Fibroblast of gingiva (primary cell): ENCODE measurements at regions not wholly inside any gene's neighbourhood (a gene's known extent, or its start where the extent isn't known, plus 50 kb on each side); places are given as distances from the start of the nearest gene placed in this dataset.

Source experiments
- DNase-seq: peaks from one replicate; pipeline ENCODE4 v3.0.0-alpha.2; 2011; ENCODE audit warnings: low read depth

DNA sequence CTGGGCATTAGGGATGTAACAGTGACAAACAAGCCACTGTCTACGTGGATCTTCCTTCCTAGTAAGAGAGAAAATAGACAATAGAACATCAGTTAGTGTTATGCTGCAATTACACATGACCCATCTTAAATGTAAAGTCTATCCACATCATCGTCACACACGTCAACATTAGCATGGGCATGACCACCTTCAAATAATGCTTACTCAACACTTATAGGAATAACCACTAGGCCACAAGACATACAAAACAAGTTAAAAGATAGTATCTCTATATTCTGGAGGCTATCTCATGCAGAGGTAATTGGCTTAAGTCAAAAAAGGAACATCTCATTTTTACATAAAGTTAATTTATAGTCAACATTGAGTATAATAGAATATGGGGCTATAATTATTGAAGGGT lies 156.5 kb downstream of the MOXD1 start:
- no peak for DNase-seq

DNA sequence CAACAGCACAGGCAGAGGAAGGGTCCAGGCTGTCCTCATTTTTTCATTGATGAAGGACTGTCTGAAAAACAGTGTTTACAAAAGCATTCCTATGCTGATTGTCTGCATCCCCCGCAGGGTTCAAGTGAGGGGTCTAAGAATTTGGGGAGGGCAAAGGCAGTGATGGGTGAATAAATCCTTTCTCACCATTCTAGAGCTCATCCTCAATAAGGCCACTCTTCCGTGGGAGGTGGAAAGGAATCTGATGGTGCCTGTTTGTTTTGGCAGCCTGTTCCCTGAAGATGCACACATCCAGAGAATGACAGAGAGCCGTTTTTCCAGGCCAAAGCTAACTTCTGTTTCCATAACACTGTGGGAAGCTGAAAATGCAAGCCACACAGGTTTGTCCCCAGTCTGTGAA lies 164.5 kb downstream of the MOXD1 start:
- peak; percentile 11 for DNase-seq

DNA sequence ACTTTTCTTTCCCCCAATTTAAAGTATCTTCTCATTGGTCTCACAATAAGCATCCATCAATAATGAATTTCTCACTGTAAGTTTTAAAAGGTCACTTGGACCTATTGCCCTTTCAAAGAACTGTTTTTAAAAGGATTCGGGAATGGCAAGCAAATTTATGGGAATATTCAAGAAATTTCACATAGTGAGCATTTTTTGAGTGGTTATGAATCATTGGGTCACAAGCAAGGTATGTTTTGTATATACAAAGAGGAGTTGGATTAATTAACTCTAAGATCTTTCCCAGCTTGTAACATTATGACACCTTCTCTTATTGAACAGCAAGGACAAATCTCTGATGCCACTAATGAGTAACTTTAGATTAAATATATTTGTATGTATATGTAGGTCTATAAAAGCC lies 165.0 kb downstream of the MOXD1 start:
- no peak for DNase-seq

DNA sequence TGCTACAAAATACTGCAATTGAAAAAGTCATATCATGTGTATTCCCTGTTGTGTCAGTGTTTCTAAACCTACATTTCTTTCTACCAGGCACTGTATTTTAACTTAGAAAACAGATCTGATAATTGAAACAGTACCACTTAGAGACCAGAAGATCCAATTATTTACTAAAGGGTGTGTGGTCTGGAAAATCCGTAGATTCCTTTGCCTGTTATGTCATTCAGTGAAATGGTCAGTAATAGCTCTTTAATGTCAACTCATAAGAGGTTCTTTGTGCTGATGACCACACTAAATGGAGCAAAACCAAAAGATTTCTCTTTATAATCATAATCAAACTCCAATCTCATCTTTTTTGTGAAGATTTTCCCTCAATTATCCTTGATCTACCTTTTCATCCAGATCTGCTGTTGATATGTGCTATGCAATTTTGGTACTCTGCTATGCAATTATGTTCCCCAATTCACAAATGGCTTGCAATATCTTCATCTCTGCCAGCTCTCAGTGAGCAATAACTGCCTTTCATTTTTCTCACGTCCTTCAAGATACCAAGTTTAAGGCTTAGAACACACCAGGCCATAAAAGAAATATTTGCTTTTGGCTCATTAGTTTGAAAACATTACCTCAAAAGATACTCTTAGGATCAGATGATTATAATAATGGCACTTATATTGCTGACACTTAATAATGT lies 165.5 kb downstream of the MOXD1 start:
- no peak for DNase-seq

DNA sequence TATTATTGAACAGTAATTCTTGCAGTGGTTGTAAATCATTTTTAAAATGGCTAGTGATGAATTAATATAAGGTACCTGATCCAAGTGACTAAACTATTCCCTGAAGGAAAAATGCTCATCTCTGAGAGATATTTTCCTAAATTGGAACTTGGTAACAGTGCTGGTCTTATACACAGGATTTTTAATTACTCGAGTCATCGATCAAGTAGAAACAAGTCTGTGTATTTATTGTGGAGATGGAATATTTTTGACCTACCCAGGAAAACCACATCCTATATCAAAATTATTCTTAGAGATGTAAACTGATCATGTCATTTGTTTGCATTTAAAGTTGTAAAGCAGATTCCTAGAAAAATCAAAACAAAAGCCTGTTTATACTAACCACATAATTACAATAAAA lies 166.9 kb downstream of the MOXD1 start:
- no peak for DNase-seq

DNA sequence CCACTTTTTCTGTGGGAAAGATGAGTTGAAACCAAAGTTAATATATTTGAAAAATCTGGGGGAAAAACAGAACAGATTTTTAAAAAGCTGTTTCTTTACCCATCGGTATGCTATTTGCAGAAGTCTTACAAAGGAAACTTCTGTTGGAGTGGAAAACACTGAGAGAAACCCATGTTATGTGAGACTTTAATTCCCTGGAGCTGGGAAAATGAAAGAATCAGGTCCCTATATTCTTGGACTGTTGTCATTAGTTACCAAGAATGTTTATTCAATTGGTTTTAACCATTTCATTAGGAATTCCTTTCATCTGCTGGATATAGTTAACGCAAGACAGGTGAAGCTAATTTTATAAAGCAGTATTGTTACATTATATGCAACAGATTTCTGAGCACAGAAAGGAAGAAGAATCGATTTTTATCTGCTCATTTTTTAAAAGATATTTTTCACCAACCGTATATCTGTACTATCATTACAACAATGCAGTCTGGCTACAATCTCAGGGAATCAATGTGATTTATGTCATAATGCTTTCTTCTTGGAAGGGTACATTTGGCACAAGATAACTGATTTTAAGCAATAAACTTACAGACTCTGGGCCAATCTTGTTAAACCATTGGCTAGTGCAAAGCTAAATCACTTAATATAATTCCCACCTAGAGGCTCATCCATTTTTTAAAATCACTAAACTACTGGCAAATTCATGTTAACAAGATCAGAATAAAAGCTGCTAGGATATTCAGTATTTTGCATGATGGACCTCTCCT lies 170.0 kb downstream of the MOXD1 start:
- no peak for DNase-seq

DNA sequence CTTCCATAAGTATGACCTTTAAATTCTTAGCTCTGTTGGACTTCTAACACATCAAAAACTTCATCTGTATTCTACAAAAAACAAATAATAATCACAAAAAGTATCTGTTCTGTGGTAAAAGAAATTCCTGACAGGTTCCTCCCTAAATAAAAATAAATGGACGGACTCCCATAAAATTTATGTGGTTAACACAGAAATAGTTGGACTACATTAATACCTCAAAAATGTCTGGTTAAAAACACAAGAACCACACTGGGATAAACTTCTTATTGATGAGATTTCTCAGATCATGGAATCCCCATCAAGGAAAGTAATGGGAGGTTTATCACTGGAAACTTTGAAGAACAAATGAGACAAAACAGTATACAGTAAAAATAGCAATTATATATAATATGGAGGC lies 172.4 kb downstream of the MOXD1 start:
- DNase-seq, result no peak

DNA sequence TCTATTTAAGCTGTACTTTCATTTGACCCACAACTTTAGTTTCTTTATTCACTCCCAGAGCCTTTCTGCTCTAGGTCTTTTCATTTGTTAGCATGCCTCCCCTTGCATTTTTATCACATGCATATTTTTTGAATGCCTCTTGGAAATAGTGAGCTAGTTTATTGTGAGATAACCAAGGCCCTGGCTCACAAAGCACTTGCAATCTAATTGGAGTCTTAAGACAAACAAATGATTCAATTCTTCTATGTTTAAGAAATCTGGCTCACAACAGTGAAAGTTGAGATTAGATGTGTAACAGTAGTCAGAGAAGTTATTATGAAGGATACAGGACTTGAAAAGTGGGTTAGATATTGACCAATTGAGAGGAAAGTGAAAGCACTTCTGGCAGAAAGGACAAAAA lies 173.4 kb downstream of the MOXD1 start:
- peak; percentile 78 for DNase-seq

DNA sequence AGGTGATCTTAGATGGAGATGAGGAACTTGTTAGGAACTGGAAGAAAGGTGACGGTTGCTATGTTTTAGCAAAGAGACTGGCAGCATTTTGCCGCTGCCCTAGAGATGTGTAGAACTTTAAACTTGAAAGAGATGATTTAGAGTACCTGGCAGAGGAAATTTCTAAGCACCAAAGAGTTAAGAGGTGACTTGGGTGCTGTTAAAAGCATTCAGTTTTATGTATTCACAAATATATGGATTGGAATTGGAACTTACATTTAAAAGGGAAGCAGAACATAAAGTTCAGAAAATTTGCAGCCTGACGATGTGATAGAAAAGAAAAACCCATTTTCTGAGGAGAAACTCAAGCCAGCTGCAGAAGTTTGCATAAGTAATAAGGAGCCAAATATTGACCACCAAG lies 176.3 kb downstream of the MOXD1 start:
- DNase-seq, result no peak

DNA sequence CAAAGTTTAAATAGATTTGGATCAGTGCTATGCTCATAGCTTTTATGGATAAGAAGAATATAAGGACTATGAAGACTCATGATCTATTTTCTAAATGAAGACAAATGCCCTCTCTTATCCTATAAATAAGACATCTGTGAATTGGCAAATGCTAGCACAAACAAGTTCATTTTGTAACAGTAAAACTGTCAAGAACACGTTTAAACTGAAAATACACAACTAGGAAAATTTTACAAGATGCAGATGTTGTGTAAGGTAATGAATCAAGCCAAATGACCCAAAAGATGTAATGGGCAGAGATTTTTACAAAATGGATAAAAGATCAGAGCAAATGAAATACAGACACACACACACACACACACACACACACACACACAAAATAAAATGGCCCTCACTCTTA lies 180.5 kb downstream of the MOXD1 start:
- DNase-seq, result no peak

DNA sequence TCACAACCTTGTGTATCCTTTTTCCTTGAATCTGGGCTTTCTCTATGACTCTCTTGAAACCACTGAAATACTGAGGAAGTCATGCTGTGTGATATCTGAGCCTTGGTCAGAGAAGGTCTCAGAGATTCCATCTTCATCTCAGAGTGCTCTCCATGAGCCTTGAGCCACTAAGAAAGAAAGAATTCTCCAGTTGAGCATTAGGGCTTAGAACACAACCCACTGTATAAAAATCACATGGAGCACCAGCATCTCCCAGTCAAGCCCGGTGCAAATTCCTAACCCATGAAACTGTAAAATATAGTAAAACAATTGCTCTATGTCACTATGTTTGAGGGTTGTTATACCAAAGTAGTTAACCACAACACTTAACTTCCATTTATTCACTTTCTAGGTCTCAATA lies 181.4 kb downstream of the MOXD1 start:
- DNase-seq, result no peak

DNA sequence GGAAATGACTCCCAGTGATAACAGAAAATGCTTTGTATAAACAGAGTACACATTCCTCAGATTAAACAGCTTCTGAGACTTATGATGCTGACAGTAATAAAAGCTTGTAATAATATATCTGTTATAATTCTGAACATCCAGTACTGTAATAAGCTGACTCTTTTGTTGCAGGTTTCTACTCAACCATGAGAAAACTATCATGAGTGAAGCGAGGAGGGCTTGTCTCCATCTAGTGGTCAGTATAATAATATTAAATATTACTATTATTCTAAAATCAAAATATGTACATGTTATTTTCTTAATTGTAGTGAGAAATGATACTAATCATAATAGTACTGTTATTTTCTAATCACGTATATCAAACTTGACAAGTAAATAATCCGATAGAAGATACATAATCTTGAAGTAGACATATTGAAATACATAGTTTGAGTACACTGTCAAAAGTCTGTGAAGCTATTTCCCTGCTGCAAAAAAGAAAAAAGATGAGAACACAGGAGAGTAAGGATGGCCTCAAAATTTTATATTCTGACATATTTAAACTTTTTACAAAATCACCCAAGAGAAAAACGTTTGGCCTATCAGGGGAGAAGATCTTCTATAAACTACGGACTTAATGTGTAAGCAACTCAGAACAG lies 183.1 kb downstream of the MOXD1 start:
- peak; percentile 35 for DNase-seq

DNA sequence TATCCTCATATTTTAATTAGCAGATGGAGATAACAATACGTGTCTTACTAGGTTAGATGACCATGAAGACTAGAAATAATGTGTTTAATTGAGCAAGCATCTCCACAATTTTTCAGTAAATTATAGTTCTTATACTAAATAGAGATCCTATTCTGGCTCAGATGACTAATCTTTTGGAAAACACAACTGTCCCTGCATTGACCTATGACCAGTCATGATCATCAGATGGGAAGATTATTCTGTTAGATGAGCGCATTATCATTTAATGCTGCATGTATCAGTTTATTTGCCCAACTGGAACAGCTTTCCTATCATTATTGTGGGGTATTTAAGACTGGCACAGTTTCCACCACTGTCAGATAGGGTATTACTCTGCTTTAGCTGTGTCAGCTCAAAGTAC lies 185.5 kb downstream of the MOXD1 start:
- DNase-seq, result no peak

DNA sequence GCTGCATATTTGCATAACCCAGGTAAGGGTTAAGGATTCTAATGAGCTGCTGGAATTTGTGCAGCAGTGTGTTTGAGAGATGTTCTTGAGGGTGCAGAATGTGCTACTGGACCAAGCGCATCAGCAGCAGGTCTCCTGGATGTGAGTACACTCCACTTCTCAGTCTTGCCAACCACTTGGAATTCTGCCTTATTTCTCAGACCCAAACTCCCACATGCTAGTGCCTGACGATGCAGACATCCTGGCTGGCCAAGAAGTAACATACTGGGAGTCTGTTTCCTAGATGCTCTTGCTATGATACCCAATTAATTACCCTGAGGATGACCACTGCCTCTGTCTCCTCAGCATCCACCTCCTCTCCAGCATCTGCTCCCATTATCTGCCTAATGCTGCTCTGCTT lies 186.6 kb downstream of the MOXD1 start:
- no peak for DNase-seq

DNA sequence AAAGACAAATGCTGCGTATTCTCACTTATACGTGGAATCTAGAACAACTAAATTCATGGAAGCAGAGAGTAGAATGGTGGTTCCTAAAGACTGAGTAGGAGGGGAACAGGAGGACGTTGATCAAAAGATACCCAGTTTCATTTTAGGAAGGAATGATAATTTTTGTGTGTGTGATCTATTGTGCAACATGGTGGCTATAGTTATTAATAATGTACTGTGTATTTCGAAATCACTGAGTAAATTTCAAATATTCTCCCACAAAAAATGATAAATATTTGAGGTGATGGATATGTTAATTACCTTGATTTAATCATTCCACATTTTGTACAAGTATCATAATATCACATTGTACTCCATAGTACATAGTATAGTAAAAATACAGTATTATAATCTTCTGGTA lies 187.5 kb downstream of the MOXD1 start:
- DNase-seq, result no peak

DNA sequence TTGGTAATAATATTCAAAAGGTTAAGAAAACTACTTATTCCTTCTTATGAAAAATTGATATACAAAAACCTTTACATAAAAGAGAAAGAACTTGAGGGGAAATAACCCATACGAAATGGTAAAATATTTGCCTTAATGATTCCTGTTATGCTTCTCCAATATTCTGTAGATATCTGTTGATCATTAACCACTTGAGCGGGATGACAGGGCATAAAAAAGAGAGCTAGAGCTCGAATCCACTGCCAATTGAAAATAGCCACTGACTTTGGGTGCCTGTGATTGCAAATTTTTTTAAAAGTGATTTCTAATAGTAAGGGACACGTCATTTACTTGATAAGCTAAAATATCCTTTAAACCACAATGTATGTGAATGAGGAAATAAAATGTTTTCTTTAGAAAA lies 188.1 kb downstream of the MOXD1 start:
- no peak for DNase-seq

DNA sequence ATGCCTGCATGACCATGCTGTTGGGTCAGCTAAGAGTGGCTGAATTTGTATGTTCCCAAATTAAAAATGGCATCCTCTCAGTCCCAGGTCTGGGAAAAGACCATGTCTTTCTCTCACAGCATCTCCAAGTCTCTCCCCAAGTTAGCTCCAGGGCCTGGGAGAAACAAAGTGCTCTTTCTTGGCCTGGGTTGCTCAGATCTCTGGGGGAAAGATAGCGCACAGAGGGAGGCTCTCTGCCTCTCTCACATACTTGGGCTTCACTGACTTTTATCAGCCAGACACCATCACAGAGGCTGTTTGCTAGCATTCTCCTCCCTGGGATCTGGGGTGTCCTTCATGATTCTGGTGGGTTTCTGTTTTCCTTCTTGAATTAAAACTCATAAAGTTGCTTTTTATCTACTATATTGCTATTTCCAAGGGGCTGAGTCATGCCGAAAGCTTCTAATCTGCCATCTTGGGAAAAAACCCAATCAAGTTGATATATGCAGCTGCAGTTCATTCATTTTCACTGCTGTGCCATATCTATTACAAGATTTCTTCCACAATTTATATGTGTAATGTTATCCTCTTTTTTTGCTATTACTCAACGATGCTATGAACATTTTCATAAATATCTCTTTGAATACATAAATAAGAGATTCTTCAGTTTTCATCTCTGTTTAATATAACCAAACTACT lies 190.2 kb downstream of the MOXD1 start:
- no peak for DNase-seq

DNA sequence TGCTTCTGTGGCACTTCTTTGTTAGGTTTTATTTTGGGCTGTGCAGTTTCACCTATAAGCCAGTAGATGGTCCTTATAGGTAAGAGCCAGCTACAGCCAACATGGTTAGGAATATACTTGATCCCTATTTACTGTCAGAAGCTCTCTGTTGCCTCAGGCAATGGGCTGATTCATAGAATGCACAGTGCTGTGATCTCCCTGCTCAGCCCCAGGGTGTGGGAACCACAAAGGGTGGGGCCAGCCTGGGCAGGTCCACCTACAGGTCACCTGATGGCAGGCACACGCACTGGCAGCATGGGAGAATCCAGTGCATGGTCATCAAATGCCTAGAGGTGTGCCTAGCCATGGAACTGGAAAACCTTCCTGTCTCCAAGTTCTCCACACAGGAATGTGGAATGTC lies 191.9 kb downstream of the MOXD1 start:
- no peak for DNase-seq

DNA sequence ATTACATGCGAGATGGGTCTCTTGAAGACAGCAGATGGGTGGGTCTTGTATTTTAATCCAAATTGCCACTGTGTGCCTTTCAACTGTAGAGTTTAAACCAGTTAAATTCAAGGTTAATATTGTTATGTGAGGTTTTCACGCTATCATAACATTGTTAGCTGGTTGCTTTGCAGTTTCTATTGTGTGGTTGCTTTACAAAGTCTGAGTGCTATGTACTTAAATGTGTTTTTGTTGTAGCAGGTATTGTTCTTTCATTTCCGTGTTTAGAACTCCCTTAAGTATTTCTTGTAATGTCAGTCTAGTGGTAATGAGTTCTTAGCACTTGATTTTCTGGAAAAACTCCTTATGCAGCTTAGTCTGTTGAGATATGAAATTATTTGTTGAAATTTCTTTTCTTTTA lies 193.3 kb downstream of the MOXD1 start:
- DNase-seq, result no peak

DNA sequence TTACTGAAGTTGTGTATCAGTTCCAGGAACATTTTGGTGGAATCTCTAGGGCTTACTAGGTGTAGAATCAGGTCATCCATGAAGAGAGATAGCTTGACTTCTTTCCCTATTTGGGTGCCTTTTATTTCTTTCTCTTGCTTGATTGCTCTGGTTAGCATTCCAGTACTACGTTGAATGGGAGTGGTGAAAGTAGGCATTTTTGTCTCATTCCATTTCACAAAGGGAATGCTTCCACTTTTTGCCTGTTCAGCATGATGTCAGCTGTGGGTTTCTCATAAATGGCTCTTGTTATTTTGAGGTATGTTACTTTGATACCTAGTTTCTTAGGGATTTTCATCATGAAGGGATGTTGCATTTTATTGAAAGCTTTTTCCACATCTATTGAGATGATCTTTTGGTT lies 195.3 kb downstream of the MOXD1 start:
- DNase-seq, result no peak

DNA sequence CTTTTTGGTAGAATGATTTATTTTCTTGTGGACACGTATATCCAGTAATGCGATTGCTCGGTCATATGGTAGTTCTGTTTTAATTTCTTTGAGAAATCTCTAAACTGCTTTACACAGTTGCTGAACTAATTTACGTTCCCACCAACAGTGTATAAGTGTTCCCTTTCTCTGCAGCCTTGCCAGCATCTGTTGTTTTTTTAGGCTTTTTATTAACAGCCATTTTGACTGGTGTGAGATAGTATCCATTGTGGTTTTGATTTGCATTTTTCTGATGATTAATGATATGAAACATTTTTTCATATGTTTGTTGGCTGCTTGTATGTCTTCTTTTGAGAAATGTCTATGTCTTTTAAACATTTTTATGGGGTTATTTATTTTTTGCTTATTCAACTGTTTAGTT lies 196.7 kb downstream of the MOXD1 start:
- DNase-seq, result no peak

DNA sequence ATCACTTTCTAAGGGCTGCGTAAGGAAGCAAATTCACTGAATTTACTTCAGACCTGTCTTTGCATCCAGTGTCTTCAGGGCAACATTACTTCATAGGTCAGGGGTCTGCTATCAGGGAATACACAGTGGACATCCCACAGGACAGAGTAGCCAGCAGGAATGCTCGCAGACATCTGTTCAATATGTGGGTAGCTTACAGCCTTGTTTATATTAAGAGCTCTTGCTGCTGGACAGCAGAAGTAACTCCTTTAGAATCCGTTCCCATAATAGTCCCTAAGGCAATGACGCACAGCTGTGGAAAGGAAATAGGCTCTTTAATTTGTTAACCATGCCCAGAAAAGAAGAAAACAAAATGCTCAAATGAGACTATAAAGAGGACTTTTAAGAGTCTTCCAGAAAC lies 198.7 kb downstream of the MOXD1 start:
- DNase-seq, result peak; percentile 85

DNA sequence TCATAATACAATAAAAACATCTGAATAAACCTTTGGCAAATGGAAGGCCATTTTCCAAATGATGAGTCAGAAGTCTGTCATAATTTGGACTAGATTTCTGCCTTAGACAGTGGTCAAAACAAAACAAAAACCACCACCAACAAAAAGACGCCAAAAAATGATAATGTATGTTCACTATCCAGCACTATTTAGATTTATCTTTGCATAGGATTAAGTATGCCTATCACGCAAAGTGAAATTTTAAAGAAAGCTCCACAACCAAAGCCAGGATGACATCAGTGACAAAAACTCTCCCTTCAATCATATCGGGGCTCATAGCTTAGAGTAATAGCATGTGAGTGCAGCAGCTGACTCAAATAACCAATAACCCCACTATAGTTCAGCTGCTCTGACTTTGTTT lies 201.9 kb downstream of the MOXD1 start:
- DNase-seq, result peak; percentile 52
